Activated B cell treated with CpG ODN at 0.5 μM for 24 hours (primary cell): ENCODE measurements at regions not wholly inside any gene's neighbourhood (a gene's known extent, or its start where the extent isn't known, plus 50 kb on each side); places are given as distances from the start of the nearest gene placed in this dataset.

Experiments
- ATAC-seq: fragments of 200-7000 bp; cut with Tn5 transposase; one replicate; pipeline ENCODE4 v1.10.0; 2021; ENCODE audit warnings: low read depth, mild to moderate bottlenecking, moderate library complexity
- CTCF ChIA-PET: fragments of 350-600 bp; sonication (Branson Sonifier 250); formaldehyde crosslinking; loops from one replicate; lab custom pipeline; 2021; ENCODE audit warnings: antibody characterized with exemption; lab: Charles Lee
- POLR2A ChIA-PET: fragments of 350-600 bp; sonication (Branson Sonifier 250); formaldehyde crosslinking; loops from one replicate; lab custom pipeline; 2021; ENCODE audit warnings: antibody characterized with exemption; lab: Charles Lee
- DNase-seq: peaks from one replicate; pipeline ENCODE4 v3.0.0; 2022
- H3K27ac Mint-ChIP-seq: one replicate; pipeline ENCODE4 v1.8.0; 2020; ENCODE audit warnings: mixed read lengths
- H3K27me3 Mint-ChIP-seq: one replicate; pipeline ENCODE4 v1.8.0; 2021; ENCODE audit warnings: mixed read lengths
- H3K36me3 Mint-ChIP-seq: one replicate; pipeline ENCODE4 v1.8.0; 2021; ENCODE audit warnings: low read depth, mixed read lengths
- H3K4me1 Mint-ChIP-seq: one replicate; pipeline ENCODE4 v1.8.0; 2021; ENCODE audit warnings: mixed read lengths
- H3K4me3 Mint-ChIP-seq: one replicate; pipeline ENCODE4 v1.8.0; 2020; ENCODE audit warnings: mild to moderate bottlenecking, mixed read lengths
- H3K9me3 Mint-ChIP-seq: one replicate; pipeline ENCODE4 v1.8.0; 2020; ENCODE audit warnings: mixed read lengths
- intact Hi-C: fragments of 100-400 bp; cut with micrococcal nuclease; formaldehyde crosslinking; loops from one replicate; pipeline ENCODE4 v1.15.1; 2024
- TF ChIP-seq, protein P1 (sequence below): fragments of 200-600 bp; IDR thresholded peaks from one replicate; pipeline ENCODE4 v1.8.0; 2022; ENCODE audit warnings: antibody characterized with exemption, mild to moderate bottlenecking

DNA sequence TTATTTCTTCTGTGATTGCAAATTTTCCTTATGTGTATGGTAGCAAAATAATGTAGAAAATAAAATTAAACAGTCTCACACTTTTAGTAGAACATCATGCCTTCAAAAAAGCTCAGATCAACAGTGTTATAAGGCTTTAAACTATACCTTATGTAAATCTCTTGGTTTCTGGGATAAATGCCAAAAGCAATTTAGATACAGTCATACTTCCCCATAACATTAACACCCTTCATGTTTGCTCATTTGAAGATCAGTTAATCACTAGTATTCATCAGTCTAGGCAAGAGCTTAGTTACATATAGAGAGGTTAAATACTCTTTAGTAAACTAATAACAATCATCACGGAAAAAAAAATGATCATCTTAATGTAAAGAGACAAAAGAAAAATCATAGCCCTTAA is 421.8 kb upstream of the ANO3 start:
- Mint-ChIP-seq H3K36me3 (no peaks in the 10 kb centered on the region), H3K9me3 (no peaks in the 10 kb centered on the region), H3K27ac (no peak overlapping the region), H3K4me1 (no peaks in the 10 kb centered on the region), H3K27me3 (no peaks in the 10 kb centered on the region), H3K4me3 (no peak overlapping the region)
- POLR2A ChIA-PET: no interaction called here
- CTCF ChIA-PET: no interaction called here
- TF ChIP-seq, protein P1, sequence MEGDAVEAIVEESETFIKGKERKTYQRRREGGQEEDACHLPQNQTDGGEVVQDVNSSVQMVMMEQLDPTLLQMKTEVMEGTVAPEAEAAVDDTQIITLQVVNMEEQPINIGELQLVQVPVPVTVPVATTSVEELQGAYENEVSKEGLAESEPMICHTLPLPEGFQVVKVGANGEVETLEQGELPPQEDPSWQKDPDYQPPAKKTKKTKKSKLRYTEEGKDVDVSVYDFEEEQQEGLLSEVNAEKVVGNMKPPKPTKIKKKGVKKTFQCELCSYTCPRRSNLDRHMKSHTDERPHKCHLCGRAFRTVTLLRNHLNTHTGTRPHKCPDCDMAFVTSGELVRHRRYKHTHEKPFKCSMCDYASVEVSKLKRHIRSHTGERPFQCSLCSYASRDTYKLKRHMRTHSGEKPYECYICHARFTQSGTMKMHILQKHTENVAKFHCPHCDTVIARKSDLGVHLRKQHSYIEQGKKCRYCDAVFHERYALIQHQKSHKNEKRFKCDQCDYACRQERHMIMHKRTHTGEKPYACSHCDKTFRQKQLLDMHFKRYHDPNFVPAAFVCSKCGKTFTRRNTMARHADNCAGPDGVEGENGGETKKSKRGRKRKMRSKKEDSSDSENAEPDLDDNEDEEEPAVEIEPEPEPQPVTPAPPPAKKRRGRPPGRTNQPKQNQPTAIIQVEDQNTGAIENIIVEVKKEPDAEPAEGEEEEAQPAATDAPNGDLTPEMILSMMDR: no peak
- intact Hi-C loops: no loop called here
- DNase-seq (no peak), ATAC-seq (no peak)

DNA sequence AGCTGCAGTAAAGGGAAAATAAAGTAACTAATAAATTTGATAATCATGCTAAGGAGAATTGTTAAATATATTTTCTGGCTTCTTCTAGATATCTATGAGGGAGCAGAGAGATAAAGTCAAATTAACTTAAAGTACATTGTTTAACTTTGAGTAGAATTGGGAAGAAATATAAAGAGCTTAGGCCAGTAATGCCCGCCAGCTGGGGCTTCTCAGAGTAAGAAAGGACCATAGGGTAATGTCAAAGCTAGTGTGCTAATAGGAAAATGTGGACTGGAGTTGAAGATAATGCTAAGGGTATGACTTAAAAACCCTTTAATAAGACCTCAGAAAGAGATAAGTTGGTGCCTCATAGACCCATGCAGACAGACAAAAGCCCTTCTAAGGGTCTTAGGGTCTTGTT is 411.6 kb upstream of the ANO3 start:
- ChIA-PET CTCF (no interaction called here), POLR2A (no interaction called here)
- ATAC-seq (no peak), DNase-seq (no peak)
- TF ChIP-seq, protein P1: no peak
- H3K36me3 Mint-ChIP-seq: no peaks in the 10 kb centered on the region
- intact Hi-C loops: loop anchor here (10.0 kb wide), 1 partner anchor 56 kb away; no protein-coding TSS in a partner anchor
- H3K27me3 Mint-ChIP-seq: no peaks in the 10 kb centered on the region
- H3K27ac Mint-ChIP-seq: no peak overlapping the region
- no peak overlapping the region for H3K4me3 Mint-ChIP-seq
- H3K4me1 Mint-ChIP-seq: no peaks in the 10 kb centered on the region
- H3K9me3 Mint-ChIP-seq: peaks cover 15% of the 10 kb centered on the region

GRCh38 chr11:25924586-25924985 is 407.3 kb upstream of the ANO3 start:
- no peak overlapping the region for H3K4me3 Mint-ChIP-seq
- no peaks in the 10 kb centered on the region for H3K36me3 Mint-ChIP-seq
- no peaks in the 10 kb centered on the region for H3K4me1 Mint-ChIP-seq
- ATAC-seq (no peak), DNase-seq (no peak)
- peaks cover 15% of the 10 kb centered on the region for H3K9me3 Mint-ChIP-seq
- ChIA-PET POLR2A (no interaction called here), CTCF (no interaction called here)
- TF ChIP-seq, protein P1: no peak
- intact Hi-C loops: loop anchor here (10.0 kb wide), 1 partner anchor 60 kb away; no protein-coding TSS in a partner anchor
- H3K27ac Mint-ChIP-seq: no peak overlapping the region
- no peaks in the 10 kb centered on the region for H3K27me3 Mint-ChIP-seq

DNA sequence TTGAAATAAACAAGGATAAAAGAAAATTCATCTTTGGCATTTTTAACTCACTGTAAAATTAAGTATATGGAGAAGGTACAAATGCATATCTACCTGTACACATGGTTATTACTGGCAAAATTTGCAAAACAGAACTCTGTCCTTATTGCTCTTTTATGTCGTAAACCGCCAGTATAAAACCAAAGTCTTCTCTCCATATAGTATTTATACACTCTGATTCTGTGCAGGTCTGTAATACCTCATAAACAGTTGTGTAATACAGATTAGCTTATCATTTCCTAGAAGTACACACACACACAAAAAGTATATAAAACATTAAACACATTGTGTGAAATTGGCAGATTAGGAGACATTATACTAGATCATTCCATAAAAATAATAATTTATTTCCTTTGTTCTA is 406.6 kb upstream of the ANO3 start:
- peaks cover 15% of the 10 kb centered on the region for H3K9me3 Mint-ChIP-seq
- DNase-seq: no peak
- no peaks in the 10 kb centered on the region for H3K36me3 Mint-ChIP-seq
- intact Hi-C loops: loop anchor here (10.0 kb wide), 1 partner anchor 61 kb away; no protein-coding TSS in a partner anchor
- H3K27ac Mint-ChIP-seq: no peak overlapping the region
- no peaks in the 10 kb centered on the region for H3K27me3 Mint-ChIP-seq
- TF ChIP-seq, protein P1: no peak
- no peak for ATAC-seq
- POLR2A ChIA-PET: no interaction called here
- CTCF ChIA-PET: no interaction called here
- no peak overlapping the region for H3K4me3 Mint-ChIP-seq
- H3K4me1 Mint-ChIP-seq: no peaks in the 10 kb centered on the region

DNA sequence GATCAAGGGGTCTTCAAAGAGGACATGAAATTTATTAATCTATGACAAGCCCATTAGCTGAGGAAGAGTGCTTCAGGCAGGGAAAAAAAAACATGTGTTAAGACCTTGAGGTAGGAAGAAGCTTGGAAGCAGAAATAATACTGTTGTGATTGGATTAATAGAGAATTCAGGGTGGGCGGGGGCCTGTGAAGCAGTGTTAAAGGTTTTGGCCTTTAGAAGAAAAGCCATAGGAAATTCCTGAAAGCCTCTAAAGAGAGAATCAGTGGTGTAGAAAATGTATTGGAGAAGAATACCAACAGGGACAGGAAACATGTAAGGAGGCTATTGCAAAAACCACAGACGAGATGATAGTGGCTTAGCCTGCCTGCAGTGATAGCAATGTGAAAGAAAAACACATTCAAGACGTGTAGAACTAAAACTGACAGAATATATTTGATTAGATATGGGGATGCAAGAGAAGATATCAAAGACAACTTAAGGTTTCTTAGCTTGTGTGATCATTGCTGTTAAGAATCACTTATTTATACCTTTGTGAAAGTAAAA is 404.4 kb upstream of the ANO3 start:
- intact Hi-C loops: loop anchor here (10.0 kb wide), 1 partner anchor 63 kb away; no protein-coding TSS in a partner anchor
- Mint-ChIP-seq H3K4me1 (no peaks in the 10 kb centered on the region), H3K27ac (no peak overlapping the region), H3K9me3 (peaks cover 8% of the 10 kb centered on the region), H3K4me3 (no peak overlapping the region), H3K27me3 (no peaks in the 10 kb centered on the region), H3K36me3 (no peaks in the 10 kb centered on the region)
- POLR2A ChIA-PET: no interaction called here
- DNase-seq: no peak
- TF ChIP-seq, protein P1: no peak
- CTCF ChIA-PET: interaction anchor here (0.7 kb wide), 1 partner anchor 16 kb away, joined by 3 read pairs; no protein-coding TSS in a partner anchor
- no peak for ATAC-seq
